ENCODE measurements at regions not wholly inside any gene's neighbourhood (a gene's known extent, or its start where the extent isn't known, plus 50 kb on each side); places are given as distances from the start of the nearest gene placed in this dataset.

GRCh38 chr2:186209532-186209931 lies 276.5 kb upstream of the ZC3H15 start:
- TF ChIP-seq, protein P1, sequence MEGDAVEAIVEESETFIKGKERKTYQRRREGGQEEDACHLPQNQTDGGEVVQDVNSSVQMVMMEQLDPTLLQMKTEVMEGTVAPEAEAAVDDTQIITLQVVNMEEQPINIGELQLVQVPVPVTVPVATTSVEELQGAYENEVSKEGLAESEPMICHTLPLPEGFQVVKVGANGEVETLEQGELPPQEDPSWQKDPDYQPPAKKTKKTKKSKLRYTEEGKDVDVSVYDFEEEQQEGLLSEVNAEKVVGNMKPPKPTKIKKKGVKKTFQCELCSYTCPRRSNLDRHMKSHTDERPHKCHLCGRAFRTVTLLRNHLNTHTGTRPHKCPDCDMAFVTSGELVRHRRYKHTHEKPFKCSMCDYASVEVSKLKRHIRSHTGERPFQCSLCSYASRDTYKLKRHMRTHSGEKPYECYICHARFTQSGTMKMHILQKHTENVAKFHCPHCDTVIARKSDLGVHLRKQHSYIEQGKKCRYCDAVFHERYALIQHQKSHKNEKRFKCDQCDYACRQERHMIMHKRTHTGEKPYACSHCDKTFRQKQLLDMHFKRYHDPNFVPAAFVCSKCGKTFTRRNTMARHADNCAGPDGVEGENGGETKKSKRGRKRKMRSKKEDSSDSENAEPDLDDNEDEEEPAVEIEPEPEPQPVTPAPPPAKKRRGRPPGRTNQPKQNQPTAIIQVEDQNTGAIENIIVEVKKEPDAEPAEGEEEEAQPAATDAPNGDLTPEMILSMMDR (IDR thresholded peaks at IDR 0.05; ENCODE audit: low read depth, low read length): no peak
- Histone ChIP-seq H3K9me3 (ENCODE audit: severe bottlenecking) (no peaks in the 10 kb centered on the region), H3K36me3 (no peaks in the 10 kb centered on the region), H3K27me3 (ENCODE audit: insufficient read depth, low read depth, severe bottlenecking) (no peaks in the 10 kb centered on the region), H3K27ac (no peak overlapping the region), H3K4me3 (ENCODE audit: low read depth, low read length) (no peak overlapping the region)
- DNase-seq: no peak

- H3K27ac ChIP-seq: no peak overlapping the region
- no peaks in the 10 kb centered on the region for H3K27me3 ChIP-seq (ENCODE audit: insufficient read depth, low read depth, severe bottlenecking)
- H3K4me3 ChIP-seq (ENCODE audit: low read depth, low read length): no peak overlapping the region
- TF ChIP-seq, protein P1 (IDR thresholded peaks at IDR 0.05; ENCODE audit: low read depth, low read length): no peak
- no peaks in the 10 kb centered on the region for H3K36me3 ChIP-seq
- no peak for DNase-seq
- H3K9me3 ChIP-seq (ENCODE audit: severe bottlenecking): no peaks in the 10 kb centered on the region
Measured at GRCh38 chr2:186220409-186220808, 265.7 kb upstream of the ZC3H15 start.

DNA sequence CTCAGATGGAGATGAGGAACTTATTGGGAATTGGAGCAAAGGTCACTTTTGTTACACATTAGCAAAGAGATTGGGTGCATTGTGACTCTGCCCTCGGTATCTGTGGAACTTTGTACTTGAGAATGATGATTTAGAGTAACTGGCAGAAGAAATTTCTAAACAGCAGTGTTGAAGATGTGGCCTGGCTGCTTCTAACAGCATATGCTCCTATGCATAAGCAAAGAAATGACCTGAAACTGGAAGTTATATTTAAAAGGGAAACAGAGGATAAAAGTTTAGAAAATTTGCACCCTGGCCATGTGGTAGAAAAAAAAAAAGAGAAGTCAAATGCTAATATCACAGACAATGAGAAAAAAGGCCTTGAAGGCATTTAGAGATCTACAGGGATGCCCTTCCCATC lies 256.8 kb upstream of the ZC3H15 start:
- Histone ChIP-seq H3K4me3 (ENCODE audit: low read depth, low read length) (no peak overlapping the region), H3K27ac (no peak overlapping the region), H3K9me3 (ENCODE audit: severe bottlenecking) (peaks cover 6% of the 10 kb centered on the region), H3K36me3 (no peaks in the 10 kb centered on the region), H3K27me3 (ENCODE audit: insufficient read depth, low read depth, severe bottlenecking) (no peaks in the 10 kb centered on the region)
- no peak for DNase-seq
- TF ChIP-seq, protein P1 (IDR thresholded peaks at IDR 0.05; ENCODE audit: low read depth, low read length): no peak

GRCh38 chr2:186241874-186242273 lies 244.2 kb upstream of the ZC3H15 start:
- Histone ChIP-seq H3K9me3 (ENCODE audit: severe bottlenecking) (no peaks in the 10 kb centered on the region), H3K4me3 (ENCODE audit: low read depth, low read length) (no peak overlapping the region), H3K27me3 (ENCODE audit: insufficient read depth, low read depth, severe bottlenecking) (no peaks in the 10 kb centered on the region), H3K36me3 (no peaks in the 10 kb centered on the region), H3K27ac (no peak overlapping the region)
- no peak for DNase-seq
- TF ChIP-seq, protein P1 (IDR thresholded peaks at IDR 0.05; ENCODE audit: low read depth, low read length): no peak

DNA sequence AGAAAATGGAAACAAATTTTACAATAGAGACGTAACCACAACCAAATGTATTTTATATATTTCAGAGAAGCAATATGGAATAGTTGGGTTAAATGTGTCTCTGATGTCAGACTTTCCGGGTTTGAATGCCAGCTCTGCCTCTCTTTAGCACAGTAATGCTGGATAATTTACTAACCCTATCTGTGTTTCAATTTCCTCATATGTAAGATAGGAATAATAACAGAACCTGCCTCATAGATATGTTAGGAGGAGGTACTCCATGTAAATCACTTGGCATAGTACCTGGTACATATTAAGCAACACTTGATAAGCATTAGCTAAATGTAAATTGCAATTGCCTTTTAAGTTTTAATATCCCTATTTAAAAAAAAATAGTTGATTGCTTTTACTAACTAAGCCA lies 231.3 kb upstream of the ZC3H15 start:
- DNase-seq: no peak
- Histone ChIP-seq H3K9me3 (ENCODE audit: severe bottlenecking) (no peaks in the 10 kb centered on the region), H3K36me3 (no peaks in the 10 kb centered on the region), H3K27ac (no peak overlapping the region), H3K27me3 (ENCODE audit: insufficient read depth, low read depth, severe bottlenecking) (no peaks in the 10 kb centered on the region), H3K4me3 (ENCODE audit: low read depth, low read length) (no peak overlapping the region)
- TF ChIP-seq, protein P1 (IDR thresholded peaks at IDR 0.05; ENCODE audit: low read depth, low read length): no peak

GRCh38 chr2:186255823-186256222 lies 230.2 kb upstream of the ZC3H15 start:
- Histone ChIP-seq H3K27me3 (ENCODE audit: insufficient read depth, low read depth, severe bottlenecking) (no peaks in the 10 kb centered on the region), H3K36me3 (no peaks in the 10 kb centered on the region), H3K9me3 (ENCODE audit: severe bottlenecking) (no peaks in the 10 kb centered on the region), H3K4me3 (ENCODE audit: low read depth, low read length) (no peak overlapping the region), H3K27ac (no peak overlapping the region)
- TF ChIP-seq, protein P1 (IDR thresholded peaks at IDR 0.05; ENCODE audit: low read depth, low read length): no peak
- no peak for DNase-seq
